Uterus (tissue), 2 donors: ENCODE measurements at regions not wholly inside any gene's neighbourhood (a gene's known extent, or its start where the extent isn't known, plus 50 kb on each side); places are given as distances from the start of the nearest gene placed in this dataset.

ENCODE experiments used
- POLR2A ChIP-seq, 2 donors: fragments of 450-650 bp; IDR thresholded peaks; one replicate each; pipeline ENCODE4 v1.6.1; 2016; ENCODE audit warnings: antibody characterized with exemption in 2 of 2, mild to moderate bottlenecking in 1 of 2, moderate library complexity in 1 of 2
- TF ChIP-seq, protein P1 (sequence below), 4 experiments: fragments of 200-600 bp in 2 of 4; fragments of 450-650 bp in 2 of 4; sonication (generic) in 2 of 4; IDR thresholded peaks; one replicate each; pipeline ENCODE4 v1.5.1; 2016 to 2019; ENCODE audit warnings: antibody characterized with exemption in 4 of 4, mild to moderate bottlenecking in 2 of 4, moderate library complexity in 1 of 4

DNA sequence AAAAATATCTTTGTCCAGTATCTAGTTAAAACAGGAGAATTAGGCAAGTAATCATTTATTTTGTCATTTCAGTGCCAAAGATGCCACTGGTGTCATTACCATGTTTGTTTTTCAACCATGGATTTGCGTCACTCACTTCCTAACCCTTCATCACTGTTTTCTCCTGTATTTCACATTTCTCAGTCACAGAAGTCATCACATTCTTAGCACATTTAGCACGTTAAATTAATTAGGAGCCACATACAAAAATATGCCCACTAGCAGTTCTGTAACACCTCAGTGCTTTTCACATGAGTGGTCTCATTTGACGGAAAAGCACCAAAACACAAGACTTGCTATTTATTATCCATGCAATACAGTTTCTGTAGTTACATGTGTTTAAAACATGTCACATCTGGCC, 546.0 kb downstream of the METTL15 start:
- no peak for TF ChIP-seq POLR2A (IDR thresholded peaks at IDR 0.05)
- TF ChIP-seq, protein P1, sequence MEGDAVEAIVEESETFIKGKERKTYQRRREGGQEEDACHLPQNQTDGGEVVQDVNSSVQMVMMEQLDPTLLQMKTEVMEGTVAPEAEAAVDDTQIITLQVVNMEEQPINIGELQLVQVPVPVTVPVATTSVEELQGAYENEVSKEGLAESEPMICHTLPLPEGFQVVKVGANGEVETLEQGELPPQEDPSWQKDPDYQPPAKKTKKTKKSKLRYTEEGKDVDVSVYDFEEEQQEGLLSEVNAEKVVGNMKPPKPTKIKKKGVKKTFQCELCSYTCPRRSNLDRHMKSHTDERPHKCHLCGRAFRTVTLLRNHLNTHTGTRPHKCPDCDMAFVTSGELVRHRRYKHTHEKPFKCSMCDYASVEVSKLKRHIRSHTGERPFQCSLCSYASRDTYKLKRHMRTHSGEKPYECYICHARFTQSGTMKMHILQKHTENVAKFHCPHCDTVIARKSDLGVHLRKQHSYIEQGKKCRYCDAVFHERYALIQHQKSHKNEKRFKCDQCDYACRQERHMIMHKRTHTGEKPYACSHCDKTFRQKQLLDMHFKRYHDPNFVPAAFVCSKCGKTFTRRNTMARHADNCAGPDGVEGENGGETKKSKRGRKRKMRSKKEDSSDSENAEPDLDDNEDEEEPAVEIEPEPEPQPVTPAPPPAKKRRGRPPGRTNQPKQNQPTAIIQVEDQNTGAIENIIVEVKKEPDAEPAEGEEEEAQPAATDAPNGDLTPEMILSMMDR (IDR thresholded peaks at IDR 0.05), result no peak
